Uterus (tissue), 3 donors: ENCODE measurements at regions not wholly inside any gene's neighbourhood (a gene's known extent, or its start where the extent isn't known, plus 50 kb on each side); places are given as distances from the start of the nearest gene placed in this dataset.

ENCODE experiments used
- DNase-seq, 2 donors: peaks; one replicate each; pipeline ENCODE4 v3.0.0-alpha.2; 2019 to 2020
- H3K27ac ChIP-seq, 2 donors: fragments of 200-600 bp; sonication (generic); 1 replicate in 1 of 2; 2 replicates in 1 of 2; pipeline ENCODE4 v1.5.1; 2016 to 2018
- H3K27me3 ChIP-seq, 2 donors: fragments of 200-600 bp; sonication (generic); one replicate each; pipeline ENCODE4 v1.5.1; 2018 to 2019; ENCODE audit warnings: control low read depth in 1 of 2
- H3K36me3 ChIP-seq, 2 donors: fragments of 200-600 bp; sonication (generic); one replicate each; pipeline ENCODE4 v1.5.1; 2019; ENCODE audit warnings: control low read depth in 1 of 2
- H3K4me1 ChIP-seq, 2 donors: fragments of 200-600 bp; sonication (generic); one replicate each; pipeline ENCODE4 v1.5.1; 2018 to 2019; ENCODE audit warnings: control low read depth in 1 of 2
- H3K4me3 ChIP-seq, 2 donors: fragments of 200-600 bp; sonication (generic); 1 replicate in 1 of 2; 2 replicates in 1 of 2; pipeline ENCODE4 v1.5.1; 2018 to 2019; ENCODE audit warnings: mild to moderate bottlenecking in 1 of 2
- H3K9me3 ChIP-seq, 2 donors: fragments of 200-600 bp; sonication (generic); one replicate each; pipeline ENCODE4 v1.5.1; 2019; ENCODE audit warnings: control low read depth in 1 of 2
- POLR2A ChIP-seq, 2 donors: fragments of 450-650 bp; IDR thresholded peaks; one replicate each; pipeline ENCODE4 v1.6.1; 2016; ENCODE audit warnings: antibody characterized with exemption in 2 of 2, mild to moderate bottlenecking in 1 of 2, moderate library complexity in 1 of 2
- intact Hi-C: fragments of 100-400 bp; cut with DNase I; formaldehyde crosslinking; loops from one replicate; pipeline ENCODE4 v1.15.1; 2023; ENCODE audit warnings: low total_unique reads
- TF ChIP-seq, protein P1 (sequence below), 4 experiments: fragments of 200-600 bp in 2 of 4; fragments of 450-650 bp in 2 of 4; sonication (generic) in 2 of 4; IDR thresholded peaks; one replicate each; pipeline ENCODE4 v1.5.1; 2016 to 2019; ENCODE audit warnings: antibody characterized with exemption in 4 of 4, mild to moderate bottlenecking in 2 of 4, moderate library complexity in 1 of 4
- donor health status: DM: yes; HTN: yes; CAD: no.

DNA sequence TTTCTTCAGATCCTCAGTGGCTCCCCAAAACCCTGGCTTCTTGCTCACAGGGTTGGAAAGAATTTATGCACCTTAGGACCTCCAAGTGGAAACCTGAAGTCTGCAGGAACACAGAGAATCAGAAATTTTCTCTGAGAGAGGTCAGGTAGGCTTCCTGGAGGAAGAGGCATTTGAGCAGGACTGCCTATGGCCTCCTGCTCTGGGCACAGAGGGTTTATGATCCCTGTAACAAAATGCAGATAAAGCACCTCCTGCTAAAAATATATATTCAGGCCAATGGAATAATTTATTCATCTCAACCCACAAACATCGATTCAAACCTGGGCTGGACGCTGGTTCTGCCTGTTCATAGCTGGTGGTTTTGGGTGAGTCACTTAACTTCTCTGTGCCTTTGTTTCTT, 68.1 kb upstream of the FGF3 start:
- H3K36me3 ChIP-seq: no peaks in the 10 kb centered on the region
- no peaks in the 10 kb centered on the region for H3K27me3 ChIP-seq
- no peaks in the 10 kb centered on the region for H3K9me3 ChIP-seq
- intact Hi-C loops: no loop called here
- no peak overlapping the region for H3K4me3 ChIP-seq
- H3K27ac ChIP-seq: no peak overlapping the region
- DNase-seq: no peak
- TF ChIP-seq, protein P1, sequence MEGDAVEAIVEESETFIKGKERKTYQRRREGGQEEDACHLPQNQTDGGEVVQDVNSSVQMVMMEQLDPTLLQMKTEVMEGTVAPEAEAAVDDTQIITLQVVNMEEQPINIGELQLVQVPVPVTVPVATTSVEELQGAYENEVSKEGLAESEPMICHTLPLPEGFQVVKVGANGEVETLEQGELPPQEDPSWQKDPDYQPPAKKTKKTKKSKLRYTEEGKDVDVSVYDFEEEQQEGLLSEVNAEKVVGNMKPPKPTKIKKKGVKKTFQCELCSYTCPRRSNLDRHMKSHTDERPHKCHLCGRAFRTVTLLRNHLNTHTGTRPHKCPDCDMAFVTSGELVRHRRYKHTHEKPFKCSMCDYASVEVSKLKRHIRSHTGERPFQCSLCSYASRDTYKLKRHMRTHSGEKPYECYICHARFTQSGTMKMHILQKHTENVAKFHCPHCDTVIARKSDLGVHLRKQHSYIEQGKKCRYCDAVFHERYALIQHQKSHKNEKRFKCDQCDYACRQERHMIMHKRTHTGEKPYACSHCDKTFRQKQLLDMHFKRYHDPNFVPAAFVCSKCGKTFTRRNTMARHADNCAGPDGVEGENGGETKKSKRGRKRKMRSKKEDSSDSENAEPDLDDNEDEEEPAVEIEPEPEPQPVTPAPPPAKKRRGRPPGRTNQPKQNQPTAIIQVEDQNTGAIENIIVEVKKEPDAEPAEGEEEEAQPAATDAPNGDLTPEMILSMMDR (IDR thresholded peaks at IDR 0.05): no peak
- TF ChIP-seq POLR2A (IDR thresholded peaks at IDR 0.05): no peak
- no peaks in the 10 kb centered on the region for H3K4me1 ChIP-seq

DNA sequence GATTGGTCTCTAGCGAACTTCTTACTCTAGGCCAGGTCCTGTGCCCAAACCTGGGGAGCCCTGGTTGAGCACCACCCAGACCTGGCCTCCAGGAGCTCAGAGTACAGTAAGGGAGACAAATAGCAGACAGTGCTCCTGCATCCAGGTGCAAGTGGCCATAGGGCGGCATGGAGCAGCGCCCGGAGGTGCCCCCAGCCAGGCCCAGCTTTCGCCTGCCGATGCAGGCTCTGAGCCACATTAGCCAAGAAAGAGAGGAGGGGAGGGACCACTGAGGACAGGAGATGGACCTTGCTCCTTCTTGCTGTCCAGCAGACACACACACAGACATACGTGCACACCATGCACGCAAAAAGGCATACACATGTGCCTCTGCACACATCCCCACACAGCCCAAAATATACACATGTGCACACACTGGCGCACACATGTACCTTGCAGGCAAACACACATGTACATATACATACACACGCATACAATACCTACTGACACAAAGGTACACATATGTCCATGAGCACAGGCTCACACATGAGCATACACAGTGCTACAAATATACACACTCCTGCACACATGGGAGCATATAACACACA, 68.7 kb upstream of the FGF3 start:
- H3K27ac ChIP-seq: no peak overlapping the region
- no peak for DNase-seq
- H3K4me3 ChIP-seq: no peak overlapping the region
- H3K4me1 ChIP-seq: no peaks in the 10 kb centered on the region
- no peaks in the 10 kb centered on the region for H3K9me3 ChIP-seq
- no peaks in the 10 kb centered on the region for H3K36me3 ChIP-seq
- no peaks in the 10 kb centered on the region for H3K27me3 ChIP-seq
- no peak for TF ChIP-seq POLR2A (IDR thresholded peaks at IDR 0.05)
- TF ChIP-seq, protein P1 (IDR thresholded peaks at IDR 0.05): no peak
- intact Hi-C loops: no loop called here

DNA sequence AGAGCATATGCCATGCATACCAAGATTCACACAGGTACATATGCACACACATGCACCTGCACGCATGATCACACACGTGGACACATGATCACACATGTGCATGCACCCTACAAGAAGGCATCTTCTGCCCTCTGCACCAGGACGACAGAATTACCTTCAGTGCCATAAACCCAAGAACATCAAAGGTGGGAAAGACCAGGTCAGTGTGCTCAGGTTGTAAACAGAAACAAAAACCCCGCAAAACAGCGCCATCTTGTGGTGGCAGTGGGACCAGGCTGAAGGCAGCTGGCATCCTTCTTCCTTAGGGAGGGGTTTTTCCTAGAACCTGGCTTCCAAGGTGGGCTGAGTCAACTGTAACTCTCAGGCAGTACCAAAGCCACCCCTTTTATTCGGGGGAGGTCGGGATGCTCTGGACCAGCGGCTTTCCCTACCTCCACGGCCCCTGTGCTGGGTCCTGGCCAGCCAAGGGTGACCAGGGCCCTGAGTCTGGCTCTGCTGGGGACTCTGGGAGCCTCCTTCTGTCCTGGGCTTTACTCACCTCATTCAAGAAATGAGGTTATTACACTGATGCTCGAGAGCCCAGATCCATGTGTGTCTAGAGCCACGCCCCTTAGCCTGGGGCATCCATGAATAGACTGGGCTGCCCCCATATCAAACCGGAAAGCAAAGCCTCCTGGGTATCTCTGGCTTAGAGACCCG, 69.4 kb upstream of the FGF3 start:
- Histone ChIP-seq H3K36me3 (no peaks in the 10 kb centered on the region), H3K4me1 (no peaks in the 10 kb centered on the region), H3K4me3 (no peak overlapping the region), H3K27me3 (no peaks in the 10 kb centered on the region), H3K9me3 (no peaks in the 10 kb centered on the region), H3K27ac (no peak overlapping the region)
- peak; percentile 33 to 48 for DNase-seq
- intact Hi-C loops: no loop called here
- TF ChIP-seq, protein P1 (IDR thresholded peaks at IDR 0.05): peak; percentile 56 to 62 (median 60)
- TF ChIP-seq POLR2A (IDR thresholded peaks at IDR 0.05): no peak

DNA sequence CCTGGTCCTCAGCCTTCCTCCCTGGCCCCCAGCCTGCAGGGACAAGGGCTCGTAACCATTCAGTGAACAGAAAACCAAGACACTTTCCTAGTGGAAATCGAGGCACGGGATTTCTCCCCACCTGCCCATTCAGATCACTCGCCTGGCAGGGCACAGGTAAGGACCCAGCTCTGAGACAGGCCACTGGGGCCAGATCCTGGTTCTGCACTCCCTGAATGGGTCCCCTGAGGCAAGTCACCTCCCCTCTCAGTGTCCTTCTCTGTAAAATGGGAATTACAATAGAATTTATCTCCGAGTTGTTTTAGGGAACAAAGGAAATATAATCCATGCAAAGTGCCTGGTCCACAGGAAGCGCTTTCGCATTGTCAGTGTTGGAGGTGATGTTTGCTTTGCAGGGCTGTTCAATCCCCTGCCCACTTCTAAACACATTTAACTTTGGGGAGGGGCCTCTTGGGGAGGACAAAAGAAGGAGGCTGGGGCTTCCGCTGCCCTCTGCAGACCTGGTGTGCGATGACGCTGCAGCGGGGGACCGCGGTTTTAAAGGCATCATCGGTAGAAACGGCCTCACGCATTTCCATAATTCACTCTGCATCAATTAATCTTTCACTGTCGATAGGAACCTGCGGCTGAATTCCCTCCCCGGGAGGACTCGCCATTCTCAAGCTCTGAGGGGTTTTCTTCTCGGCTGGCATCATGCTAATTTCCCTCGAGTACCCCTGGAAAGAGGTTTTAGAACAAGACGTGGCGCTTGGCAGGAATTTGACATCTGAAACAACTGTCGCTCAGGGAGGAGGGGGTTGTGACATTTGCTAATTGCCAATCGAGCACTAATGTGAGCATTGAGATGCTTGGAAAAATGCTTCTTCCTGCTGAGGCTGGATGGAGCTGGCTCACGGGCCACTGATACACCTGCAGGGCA, 70.4 kb upstream of the FGF3 start:
- Histone ChIP-seq H3K9me3 (no peaks in the 10 kb centered on the region), H3K27ac (no peak overlapping the region), H3K27me3 (no peaks in the 10 kb centered on the region), H3K4me1 (no peaks in the 10 kb centered on the region), H3K36me3 (no peaks in the 10 kb centered on the region), H3K4me3 (no peak overlapping the region)
- intact Hi-C loops: no loop called here
- TF ChIP-seq POLR2A (IDR thresholded peaks at IDR 0.05): no peak
- TF ChIP-seq, protein P1 (IDR thresholded peaks at IDR 0.05): no peak
- DNase-seq: no peak

DNA sequence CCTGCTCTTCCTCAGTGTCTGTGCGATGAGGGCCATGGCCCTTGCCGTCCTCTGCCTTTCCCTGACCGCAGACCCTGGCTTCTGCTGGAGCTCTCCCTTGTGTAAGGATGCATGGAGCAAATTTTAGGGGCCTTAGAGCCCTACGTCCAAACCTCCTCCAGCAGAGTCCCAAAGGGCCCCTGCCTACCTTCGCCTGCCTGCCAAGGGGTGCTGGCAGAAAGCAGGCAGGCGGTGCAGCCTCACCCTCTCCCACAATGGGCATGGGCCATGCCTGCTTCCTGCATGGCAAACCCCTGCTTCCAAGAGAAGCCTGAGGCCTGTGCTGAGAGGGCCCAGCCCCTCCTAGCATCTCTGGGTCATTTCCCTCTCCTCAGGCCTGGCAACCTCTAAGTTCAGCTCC, 71.3 kb upstream of the FGF3 start:
- intact Hi-C loops: no loop called here
- Histone ChIP-seq H3K9me3 (no peaks in the 10 kb centered on the region), H3K27ac (no peak overlapping the region), H3K36me3 (no peaks in the 10 kb centered on the region), H3K4me1 (no peaks in the 10 kb centered on the region), H3K4me3 (no peak overlapping the region), H3K27me3 (no peaks in the 10 kb centered on the region)
- TF ChIP-seq POLR2A (IDR thresholded peaks at IDR 0.05): no peak
- TF ChIP-seq, protein P1 (IDR thresholded peaks at IDR 0.05): no peak
- DNase-seq: no peak
